PFSK-1 (cell line): ENCODE measurements at regions not wholly inside any gene's neighbourhood (a gene's known extent, or its start where the extent isn't known, plus 50 kb on each side); places are given as distances from the start of the nearest gene placed in this dataset.

Experiments
- POLR2AphosphoS5 ChIP-seq: IDR thresholded peaks from 2 replicates; pipeline ENCODE4 v1.6.1; 2012; ENCODE audit warnings: low read depth, mild to moderate bottlenecking, control low read depth, low read length, moderate library complexity
- SIN3A ChIP-seq: IDR thresholded peaks from 2 replicates; pipeline ENCODE4 v1.6.1; 2012; ENCODE audit warnings: mild to moderate bottlenecking, low read length, moderate library complexity, borderline replicate concordance; ENCODE audit not compliant: insufficient read depth

GRCh38 chr13:34003656-34004055, 185.7 kb downstream of the RFC3 start:
- TF ChIP-seq POLR2AphosphoS5 (no peak), SIN3A (no peak)
